ENCODE measurements at regions not wholly inside any gene's neighbourhood (a gene's known extent, or its start where the extent isn't known, plus 50 kb on each side); places are given as distances from the start of the nearest gene placed in this dataset.
A peak's percentile ranks its signal among the peaks of the same experiment; 100 is the strongest.

- DNase-seq (ENCODE audit: low read depth, low spot score), result no peak
Observed at GRCh38 chr14:82116721-82117120, 583.1 kb upstream of the SEL1L start.

GRCh38 chr14:82122655-82123054, 589.0 kb upstream of the SEL1L start:
- no peak for DNase-seq (ENCODE audit: low read depth, low spot score)

GRCh38 chr14:82124511-82124910, 590.9 kb upstream of the SEL1L start:
- DNase-seq (ENCODE audit: low read depth, low spot score), result no peak

GRCh38 chr14:82126006-82126405, 592.4 kb upstream of the SEL1L start:
- no peak for DNase-seq (ENCODE audit: low read depth, low spot score)

- no peak for DNase-seq (ENCODE audit: low read depth, low spot score)
Observed at GRCh38 chr14:82134411-82134810, 600.8 kb upstream of the SEL1L start.

- DNase-seq (ENCODE audit: low read depth, low spot score), result no peak
Observed at GRCh38 chr14:82138431-82138830, 604.8 kb upstream of the SEL1L start.

- DNase-seq (ENCODE audit: low read depth, low spot score), result no peak
Observed at GRCh38 chr14:82146846-82147245, 613.2 kb upstream of the SEL1L start.

GRCh38 chr14:82153689-82154088, 620.0 kb upstream of the SEL1L start:
- DNase-seq (ENCODE audit: low read depth, low spot score), result no peak

GRCh38 chr14:82159624-82160023, 626.0 kb upstream of the SEL1L start:
- peak; percentile 0 for DNase-seq (ENCODE audit: low read depth, low spot score)

- no peak for DNase-seq (ENCODE audit: low read depth, low spot score)
Observed at GRCh38 chr14:82180139-82180538, 646.5 kb upstream of the SEL1L start.

GRCh38 chr14:82182646-82183045, 649.0 kb upstream of the SEL1L start:
- no peak for DNase-seq (ENCODE audit: low read depth, low spot score)

GRCh38 chr14:82190742-82191141, 657.1 kb upstream of the SEL1L start:
- no peak for DNase-seq (ENCODE audit: low read depth, low spot score)

GRCh38 chr14:82192387-82192786, 658.7 kb upstream of the SEL1L start:
- DNase-seq (ENCODE audit: low read depth, low spot score), result no peak

GRCh38 chr14:82223276-82223675, 689.6 kb upstream of the SEL1L start:
- no peak for DNase-seq (ENCODE audit: low read depth, low spot score)

- DNase-seq (ENCODE audit: low read depth, low spot score), result no peak
Observed at GRCh38 chr14:82224610-82225009, 691.0 kb upstream of the SEL1L start.

- no peak for DNase-seq (ENCODE audit: low read depth, low spot score)
Observed at GRCh38 chr14:82230748-82231147, 697.1 kb upstream of the SEL1L start.

GRCh38 chr14:82238649-82239048, 705.0 kb upstream of the SEL1L start:
- DNase-seq (ENCODE audit: low read depth, low spot score), result no peak

- no peak for DNase-seq (ENCODE audit: low read depth, low spot score)
Observed at GRCh38 chr14:82239223-82239622, 705.6 kb upstream of the SEL1L start.

- no peak for DNase-seq (ENCODE audit: low read depth, low spot score)
Observed at GRCh38 chr14:82244791-82245190, 711.1 kb upstream of the SEL1L start.

GRCh38 chr14:82251494-82251893, 717.8 kb upstream of the SEL1L start:
- DNase-seq (ENCODE audit: low read depth, low spot score), result no peak

GRCh38 chr14:82270286-82270685, 736.6 kb upstream of the SEL1L start:
- DNase-seq (ENCODE audit: low read depth, low spot score), result no peak

GRCh38 chr14:82298811-82299210, 765.2 kb upstream of the SEL1L start:
- DNase-seq (ENCODE audit: low read depth, low spot score), result no peak

GRCh38 chr14:82309199-82309598, 775.5 kb upstream of the SEL1L start:
- DNase-seq (ENCODE audit: low read depth, low spot score), result no peak

GRCh38 chr14:82313889-82314288, 780.2 kb upstream of the SEL1L start:
- peak; percentile 31 for DNase-seq (ENCODE audit: low read depth, low spot score)

GRCh38 chr14:82328442-82328841, 794.8 kb upstream of the SEL1L start:
- no peak for DNase-seq (ENCODE audit: low read depth, low spot score)

Measured in astrocyte of the hippocampus (primary cell).